Thymus (tissue), 11 donors: ENCODE measurements at regions not wholly inside any gene's neighbourhood (a gene's known extent, or its start where the extent isn't known, plus 50 kb on each side); places are given as distances from the start of the nearest gene placed in this dataset.
"Not testable (repeated sequence)": the region's sequence is repeated elsewhere in the genome, so short reads cannot be mapped to it uniquely, and the experiment has no call there.

Experiments used
- DNase-seq, 9 donors: peaks; one replicate each; pipeline ENCODE4 v3.0.0-alpha.2; 2013; ENCODE audit warnings: low spot score in 9 of 9, low read depth in 6 of 9, missing footprints in 1 of 9
- H3K27ac ChIP-seq, 2 donors: one replicate each; pipeline ENCODE4 v1.5.1; 2013; ENCODE audit warnings: control low read depth in 1 of 2, low read depth in 1 of 2, low read length in 1 of 2, mild to moderate bottlenecking in 1 of 2, moderate library complexity in 1 of 2
- H3K27me3 ChIP-seq, 2 donors: one replicate each; pipeline ENCODE4 v1.5.1; 2013; ENCODE audit warnings: low read length in 1 of 2; ENCODE audit not compliant: control insufficient read depth in 2 of 2, insufficient read depth in 1 of 2
- H3K36me3 ChIP-seq, 2 donors: one replicate each; pipeline ENCODE4 v1.5.1; 2013; ENCODE audit warnings: low read length in 1 of 2, mild to moderate bottlenecking in 1 of 2, moderate library complexity in 1 of 2; ENCODE audit not compliant: control insufficient read depth in 2 of 2, insufficient read depth in 2 of 2
- H3K4me1 ChIP-seq, 2 donors: one replicate each; pipeline ENCODE4 v1.5.1; 2013; ENCODE audit warnings: low read length in 2 of 2; ENCODE audit not compliant: control insufficient read depth in 2 of 2, insufficient read depth in 2 of 2
- H3K4me3 ChIP-seq, 2 donors: one replicate each; pipeline ENCODE4 v1.5.1; 2013; ENCODE audit warnings: low read length in 2 of 2, control low read depth in 1 of 2, mild to moderate bottlenecking in 1 of 2
- H3K9me3 ChIP-seq, 2 donors: one replicate each; pipeline ENCODE4 v1.5.1; 2013; ENCODE audit warnings: low read length in 1 of 2, mild to moderate bottlenecking in 1 of 2; ENCODE audit not compliant: control insufficient read depth in 2 of 2, insufficient read depth in 1 of 2
- WGBS: extraction: QIAGEN DNeasy Blood & Tissue Kit; methylation state at CpG from one replicate; pipeline ENCODE4 v1.1.7; 2013; 5-methylcytosine and 5-hydroxymethylcytosine counted together
- donor health status: healthy.

GRCh38 chr3:195966563-195967386, 58.4 kb upstream of the TNK2 start:
- not testable (repeated sequence) for H3K4me3 ChIP-seq, H3K27ac ChIP-seq, H3K4me1 ChIP-seq, H3K27me3 ChIP-seq, H3K9me3 ChIP-seq, DNase-seq
- peaks cover 31 to 40% of the 10 kb centered on the region in 2 donors for H3K36me3 ChIP-seq
- WGBS: 95% methylated on average over 13 of the region's 15 CpGs

DNA sequence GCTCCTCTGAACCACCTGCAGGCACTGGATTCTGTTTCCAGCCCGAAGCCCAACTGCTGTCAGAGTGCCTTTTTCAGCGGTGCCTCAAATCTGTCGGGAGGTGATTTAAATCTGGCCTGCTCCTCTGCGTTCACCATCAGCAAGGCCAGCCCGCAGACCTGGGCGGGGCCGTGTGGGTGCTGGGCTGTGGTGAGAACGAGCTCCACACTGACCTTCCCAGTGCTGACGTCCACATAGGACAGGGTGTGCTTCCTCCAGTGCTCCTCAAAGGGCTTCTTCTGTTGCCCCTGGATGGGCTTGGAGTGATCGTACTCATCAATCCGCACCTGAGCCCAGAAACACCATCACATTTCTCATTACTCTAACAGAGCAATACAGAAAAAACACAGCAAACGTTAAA, 56.9 kb upstream of the TNK2 start:
- H3K27me3 ChIP-seq, DNase-seq, H3K9me3 ChIP-seq, H3K4me3 ChIP-seq, H3K4me1 ChIP-seq, H3K27ac ChIP-seq: not testable (repeated sequence)
- peaks cover 22 to 35% of the 10 kb centered on the region in 2 donors for H3K36me3 ChIP-seq
- 98% methylated on average over 12 of the region's 12 CpGs for WGBS

DNA sequence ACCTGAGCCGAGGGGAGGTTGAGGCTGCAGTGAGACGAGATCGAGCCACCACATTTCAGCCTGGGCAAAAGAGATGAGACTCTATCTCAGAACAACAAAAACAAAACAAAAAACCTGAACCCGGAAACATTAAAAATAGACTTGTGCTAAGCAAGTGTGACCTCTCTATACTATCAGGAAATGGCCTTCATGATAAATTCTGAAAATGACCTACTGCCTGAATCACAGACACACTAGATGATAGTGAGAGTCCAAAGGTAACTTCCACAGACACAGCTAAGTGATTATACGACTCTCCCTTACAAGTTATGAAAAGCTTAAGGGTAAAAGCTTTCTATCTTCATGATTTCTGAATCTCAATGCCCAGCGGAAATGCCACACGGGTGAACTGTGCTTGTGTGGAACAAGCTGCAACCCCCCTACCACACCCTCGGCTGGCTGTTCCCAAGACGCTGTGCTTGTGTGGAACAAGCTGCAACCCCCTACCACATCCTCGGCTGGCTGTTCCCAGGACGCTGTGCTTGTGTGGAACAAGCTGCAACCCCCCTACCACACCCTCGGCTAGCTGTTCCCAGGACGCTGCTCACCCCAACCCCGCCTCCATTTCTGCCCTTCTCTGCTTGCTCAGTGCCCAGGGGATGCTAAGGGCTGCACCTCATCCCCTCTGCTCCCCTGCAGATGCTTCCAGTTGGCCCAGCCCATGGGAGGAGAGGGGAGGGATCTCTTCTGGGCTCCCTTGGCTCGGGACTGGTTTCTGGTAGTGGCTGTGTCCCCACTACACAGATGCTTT, 56.2 kb upstream of the TNK2 start:
- peaks cover 16 to 30% of the 10 kb centered on the region in 2 donors for H3K36me3 ChIP-seq

GRCh38 chr3:195962222-195962621, 53.9 kb upstream of the TNK2 start:
- not testable (repeated sequence) for H3K4me1 ChIP-seq, H3K4me3 ChIP-seq, DNase-seq, H3K9me3 ChIP-seq, H3K27ac ChIP-seq, H3K27me3 ChIP-seq
- peaks cover 18 to 30% of the 10 kb centered on the region in 2 donors for H3K36me3 ChIP-seq
- WGBS: 100% methylated on average over 11 of the region's 11 CpGs

More for the DNA sequence above, 56.2 kb upstream of the TNK2 start:
- not testable (repeated sequence) for H3K27me3 ChIP-seq, H3K4me3 ChIP-seq, H3K27ac ChIP-seq, H3K9me3 ChIP-seq, DNase-seq, H3K4me1 ChIP-seq
- 96% methylated on average over 15 of the region's 15 CpGs for WGBS

GRCh38 chr3:195960971-195961775, 52.8 kb upstream of the TNK2 start:
- H3K27ac ChIP-seq: not testable (repeated sequence)
- WGBS: 97% methylated on average over 26 of the region's 26 CpGs

DNA sequence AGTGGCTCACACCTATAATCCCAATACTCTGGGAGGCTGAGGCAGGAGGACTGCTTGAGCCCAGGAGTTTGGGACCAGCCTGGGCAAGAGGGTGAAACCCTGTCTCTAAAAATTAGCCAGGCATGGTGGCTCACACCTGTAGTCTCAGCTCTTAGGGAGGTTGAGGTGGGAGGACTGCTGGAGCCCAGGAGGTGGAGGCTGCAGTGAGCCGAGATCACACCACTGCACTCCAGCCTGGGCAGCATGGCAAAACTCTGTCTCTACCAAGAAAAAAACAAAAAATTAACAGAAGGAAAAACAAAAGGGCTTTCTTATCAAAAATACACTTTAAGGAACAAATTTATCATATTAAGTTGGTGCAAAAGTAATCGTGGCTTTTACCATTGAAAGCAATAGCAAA, 51.8 kb upstream of the TNK2 start:
- H3K27ac ChIP-seq, H3K27me3 ChIP-seq, H3K4me1 ChIP-seq, H3K9me3 ChIP-seq, H3K4me3 ChIP-seq, DNase-seq: not testable (repeated sequence)
- H3K36me3 ChIP-seq: peaks cover 11 to 24% of the 10 kb centered on the region in 2 donors
- 99% methylated on average over 2 of the region's 2 CpGs for WGBS

More at GRCh38 chr3:195960971-195961775, 52.8 kb upstream of the TNK2 start:
- not testable (repeated sequence) for H3K27me3 ChIP-seq, H3K9me3 ChIP-seq, H3K4me3 ChIP-seq, DNase-seq, H3K4me1 ChIP-seq
- peaks cover 15 to 30% of the 10 kb centered on the region in 2 donors for H3K36me3 ChIP-seq

- not testable (repeated sequence) for H3K4me1 ChIP-seq, DNase-seq, H3K27ac ChIP-seq, H3K4me3 ChIP-seq, H3K27me3 ChIP-seq, H3K9me3 ChIP-seq
- H3K36me3 ChIP-seq: peaks cover 5 to 19% of the 10 kb centered on the region in 2 donors
- 74% methylated on average over 7 of the region's 15 CpGs for WGBS
Measured at GRCh38 chr3:195959367-195960157, 51.2 kb upstream of the TNK2 start.

- H3K36me3 ChIP-seq: peaks cover 3 to 18% of the 10 kb centered on the region in 2 donors
- WGBS: 19% methylated on average over 11 of the region's 11 CpGs
- H3K4me3 ChIP-seq, DNase-seq, H3K27ac ChIP-seq, H3K9me3 ChIP-seq, H3K27me3 ChIP-seq, H3K4me1 ChIP-seq: not testable (repeated sequence)
Measured at GRCh38 chr3:195958736-195959135, 50.4 kb upstream of the TNK2 start.
